ENCODE measurements at regions not wholly inside any gene's neighbourhood (a gene's known extent, or its start where the extent isn't known, plus 50 kb on each side); places are given as distances from the start of the nearest gene placed in this dataset.

DNA sequence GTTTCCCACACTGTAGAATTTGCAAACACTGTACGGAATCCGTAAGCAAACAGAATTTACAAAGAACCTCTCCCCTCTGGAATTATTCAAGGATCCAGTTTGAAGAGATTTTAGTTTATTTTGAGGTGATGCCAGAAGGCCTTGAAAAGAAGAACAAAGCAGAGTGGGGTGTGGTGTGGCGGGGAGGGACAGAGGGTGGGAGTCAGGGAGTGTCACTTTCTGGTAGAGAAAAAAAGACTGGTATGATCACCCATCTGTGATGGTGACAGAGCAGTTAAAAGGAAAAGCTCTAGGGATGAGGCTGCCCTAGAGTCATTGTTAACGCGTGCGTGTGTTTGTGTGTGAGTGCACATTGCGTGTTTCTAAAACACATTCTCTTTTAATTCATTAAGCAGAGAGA, 97.0 kb upstream of the F13A1 start:
- Histone ChIP-seq H3K79me2 (ENCODE audit: insufficient read depth) (no peaks in the 10 kb centered on the region), H3K9me2 (ENCODE audit: insufficient read depth) (no peaks in the 10 kb centered on the region), H3K27ac (no peak overlapping the region), H3K27me3 (replicated peaks; ENCODE audit: insufficient read depth) (no peaks in the 10 kb centered on the region), H4K20me1 (ENCODE audit: insufficient read depth) (no peaks in the 10 kb centered on the region), H3K4me2 (ENCODE audit: unreplicated experiment) (no peak overlapping the region), H3K4me3 (no peak overlapping the region), H2AFZ (no peak overlapping the region), H3K4me1 (ENCODE audit: insufficient read depth) (no peaks in the 10 kb centered on the region), H3K36me3 (ENCODE audit: low read depth) (no peaks in the 10 kb centered on the region), H3K9me3 (ENCODE audit: low read depth) (no peaks in the 10 kb centered on the region), H3K9ac (no peak overlapping the region), H3F3A (ENCODE audit: insufficient read depth) (no peaks in the 10 kb centered on the region)
- TF ChIP-seq EZH2phosphoT487 (IDR thresholded peaks at IDR 0.05; ENCODE audit: insufficient read depth, low read depth) (no peak), EZH2 (IDR thresholded peaks at IDR 0.05; ENCODE audit: insufficient read depth, poor library complexity, severe bottlenecking) (no peak)
- in situ Hi-C loops (cut with MboI): no loop called here
- no peak for DNase-seq
- WGBS, 2 experiments (ENCODE audit: low coverage in 1 of 2, low lambda C conversion rate in 2 of 2, missing lambda C conversion rate in 2 of 2): 82% methylated on average over 7 of the region's 7 CpGs

DNA sequence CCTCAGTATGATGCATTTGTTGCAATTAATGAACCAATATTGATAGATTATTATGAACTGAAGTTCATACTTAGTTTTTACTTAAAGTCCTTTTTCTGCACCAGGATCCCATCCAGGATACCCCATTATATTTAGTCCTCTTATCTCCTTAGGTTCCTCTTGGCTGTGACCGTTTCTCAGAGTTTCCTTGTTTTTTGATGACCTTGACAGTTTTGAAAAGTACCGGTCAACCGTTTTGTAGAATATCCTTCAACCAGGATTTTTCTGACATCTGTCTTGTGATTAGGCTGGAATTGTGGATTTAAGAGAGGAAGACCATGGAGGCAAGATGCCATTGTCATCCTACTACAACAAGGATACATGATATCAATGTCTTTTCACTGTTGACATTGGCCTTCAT, 98.0 kb upstream of the F13A1 start:
- Histone ChIP-seq H3K36me3 (ENCODE audit: low read depth) (no peaks in the 10 kb centered on the region), H2AFZ (no peak overlapping the region), H3K4me1 (ENCODE audit: insufficient read depth) (no peaks in the 10 kb centered on the region), H3K4me2 (ENCODE audit: unreplicated experiment) (no peak overlapping the region), H3K9me3 (ENCODE audit: low read depth) (no peaks in the 10 kb centered on the region), H3F3A (ENCODE audit: insufficient read depth) (no peaks in the 10 kb centered on the region), H3K27me3 (replicated peaks; ENCODE audit: insufficient read depth) (no peaks in the 10 kb centered on the region), H3K9me2 (ENCODE audit: insufficient read depth) (no peaks in the 10 kb centered on the region), H3K4me3 (no peak overlapping the region), H3K27ac (no peak overlapping the region), H3K9ac (no peak overlapping the region), H4K20me1 (ENCODE audit: insufficient read depth) (no peaks in the 10 kb centered on the region), H3K79me2 (ENCODE audit: insufficient read depth) (no peaks in the 10 kb centered on the region)
- in situ Hi-C loops (cut with MboI): no loop called here
- 67 to 72% methylated on average over 3 of the region's 3 CpGs for WGBS, 2 experiments (ENCODE audit: low coverage in 1 of 2, low lambda C conversion rate in 2 of 2, missing lambda C conversion rate in 2 of 2)
- no peak for DNase-seq
- TF ChIP-seq EZH2phosphoT487 (IDR thresholded peaks at IDR 0.05; ENCODE audit: insufficient read depth, low read depth) (no peak), EZH2 (IDR thresholded peaks at IDR 0.05; ENCODE audit: insufficient read depth, poor library complexity, severe bottlenecking) (no peak)

DNA sequence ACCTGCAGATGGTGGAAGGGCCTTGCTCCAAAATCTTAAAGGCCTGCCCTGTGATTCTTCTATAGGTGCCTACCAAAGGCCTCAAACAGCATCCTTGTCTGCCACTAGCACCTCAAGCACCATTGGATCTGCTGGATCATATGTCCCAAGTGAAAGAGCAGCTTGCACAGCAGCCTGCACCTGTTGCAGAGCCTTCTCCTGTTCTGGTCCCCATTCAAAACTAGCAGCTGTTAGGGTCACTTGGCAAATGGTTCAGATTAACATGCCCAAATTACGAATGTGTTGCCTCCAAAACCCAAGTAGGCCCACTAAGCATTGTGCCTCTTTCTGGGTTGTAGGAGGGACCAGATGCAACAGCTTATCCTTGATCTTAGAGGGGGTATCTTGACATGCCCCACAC, 99.6 kb upstream of the F13A1 start:
- Histone ChIP-seq H4K20me1 (ENCODE audit: insufficient read depth) (no peaks in the 10 kb centered on the region), H3F3A (ENCODE audit: insufficient read depth) (no peaks in the 10 kb centered on the region), H3K79me2 (ENCODE audit: insufficient read depth) (no peaks in the 10 kb centered on the region), H3K4me3 (no peak overlapping the region), H3K27ac (no peak overlapping the region), H2AFZ (no peak overlapping the region), H3K9ac (no peak overlapping the region), H3K36me3 (ENCODE audit: low read depth) (no peaks in the 10 kb centered on the region), H3K4me1 (ENCODE audit: insufficient read depth) (no peaks in the 10 kb centered on the region), H3K9me2 (ENCODE audit: insufficient read depth) (no peaks in the 10 kb centered on the region), H3K27me3 (replicated peaks; ENCODE audit: insufficient read depth) (no peaks in the 10 kb centered on the region), H3K4me2 (ENCODE audit: unreplicated experiment) (no peak overlapping the region), H3K9me3 (ENCODE audit: low read depth) (no peaks in the 10 kb centered on the region)
- TF ChIP-seq EZH2phosphoT487 (IDR thresholded peaks at IDR 0.05; ENCODE audit: insufficient read depth, low read depth): no peak
- no peak for TF ChIP-seq EZH2 (IDR thresholded peaks at IDR 0.05; ENCODE audit: insufficient read depth, poor library complexity, severe bottlenecking)
- 0 to 6% methylated on average over 1 of the region's 1 CpG for WGBS, 2 experiments (ENCODE audit: low coverage in 1 of 2, low lambda C conversion rate in 2 of 2, missing lambda C conversion rate in 2 of 2)
- DNase-seq: no peak
- in situ Hi-C loops (cut with MboI): no loop called here

DNA sequence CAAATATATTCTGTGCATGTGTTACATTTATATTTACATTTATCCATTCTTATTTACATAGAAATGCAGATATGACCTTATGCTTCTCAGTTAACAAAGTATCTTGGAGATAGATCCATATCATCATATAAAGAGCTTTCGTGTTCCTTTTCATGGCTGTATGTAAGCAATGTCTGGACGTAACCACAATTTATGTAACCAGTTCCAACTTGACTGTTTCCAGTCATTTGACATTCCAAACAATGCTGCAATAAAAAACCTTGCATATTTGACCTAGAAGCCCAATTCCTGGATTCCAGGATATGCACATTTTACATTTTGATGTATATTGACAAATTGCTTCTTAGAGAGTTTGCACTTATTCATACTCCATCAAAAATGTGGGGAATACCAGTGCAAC, 113.7 kb upstream of the F13A1 start:
- H3K27ac ChIP-seq: no peak overlapping the region
- H3K4me3 ChIP-seq: no peak overlapping the region
- H4K20me1 ChIP-seq (ENCODE audit: insufficient read depth): no peaks in the 10 kb centered on the region
- 57 to 65% methylated on average over 2 of the region's 2 CpGs for WGBS, 2 experiments (ENCODE audit: low coverage in 1 of 2, low lambda C conversion rate in 2 of 2, missing lambda C conversion rate in 2 of 2)
- no peaks in the 10 kb centered on the region for H3K36me3 ChIP-seq (ENCODE audit: low read depth)
- in situ Hi-C loops (cut with MboI): no loop called here
- TF ChIP-seq EZH2 (IDR thresholded peaks at IDR 0.05; ENCODE audit: insufficient read depth, poor library complexity, severe bottlenecking): no peak
- TF ChIP-seq EZH2phosphoT487 (IDR thresholded peaks at IDR 0.05; ENCODE audit: insufficient read depth, low read depth): no peak
- H3F3A ChIP-seq (ENCODE audit: insufficient read depth): no peaks in the 10 kb centered on the region
- H3K9me3 ChIP-seq (ENCODE audit: low read depth): no peaks in the 10 kb centered on the region
- H3K27me3 ChIP-seq (replicated peaks; ENCODE audit: insufficient read depth): no peaks in the 10 kb centered on the region
- DNase-seq: no peak
- no peaks in the 10 kb centered on the region for H3K4me1 ChIP-seq (ENCODE audit: insufficient read depth)
- H3K9me2 ChIP-seq (ENCODE audit: insufficient read depth): no peaks in the 10 kb centered on the region
- H3K9ac ChIP-seq: no peak overlapping the region
- no peaks in the 10 kb centered on the region for H3K79me2 ChIP-seq (ENCODE audit: insufficient read depth)
- no peak overlapping the region for H3K4me2 ChIP-seq (ENCODE audit: unreplicated experiment)
- H2AFZ ChIP-seq: no peak overlapping the region

DNA sequence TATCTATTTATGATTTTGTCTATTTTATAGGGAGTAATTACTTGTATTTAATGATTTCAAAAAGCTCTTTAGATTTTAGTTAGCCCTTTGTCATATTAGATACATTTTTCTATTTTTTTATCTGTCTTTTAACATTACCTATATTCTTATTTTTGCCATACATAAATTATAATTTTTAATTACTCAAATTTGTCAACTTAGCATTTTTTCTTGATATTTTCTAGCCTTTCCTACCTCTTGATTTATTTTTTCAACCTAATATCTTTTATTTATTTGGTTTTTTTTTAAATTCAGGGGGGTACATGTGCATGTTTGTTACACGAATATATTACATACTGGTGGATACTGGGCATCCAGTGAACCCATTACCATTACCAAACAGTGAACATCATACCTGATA, 114.3 kb upstream of the F13A1 start:
- H3K9ac ChIP-seq: no peak overlapping the region
- no peak overlapping the region for H2AFZ ChIP-seq
- no peak overlapping the region for H3K4me3 ChIP-seq
- no peaks in the 10 kb centered on the region for H4K20me1 ChIP-seq (ENCODE audit: insufficient read depth)
- H3F3A ChIP-seq (ENCODE audit: insufficient read depth): no peaks in the 10 kb centered on the region
- H3K36me3 ChIP-seq (ENCODE audit: low read depth): no peaks in the 10 kb centered on the region
- no peaks in the 10 kb centered on the region for H3K9me3 ChIP-seq (ENCODE audit: low read depth)
- 45 to 47% methylated on average over 1 of the region's 1 CpG for WGBS, 2 experiments (ENCODE audit: low coverage in 1 of 2, low lambda C conversion rate in 2 of 2, missing lambda C conversion rate in 2 of 2)
- H3K9me2 ChIP-seq (ENCODE audit: insufficient read depth): no peaks in the 10 kb centered on the region
- TF ChIP-seq EZH2phosphoT487 (IDR thresholded peaks at IDR 0.05; ENCODE audit: insufficient read depth, low read depth): no peak
- no peak for TF ChIP-seq EZH2 (IDR thresholded peaks at IDR 0.05; ENCODE audit: insufficient read depth, poor library complexity, severe bottlenecking)
- no peak overlapping the region for H3K27ac ChIP-seq
- H3K79me2 ChIP-seq (ENCODE audit: insufficient read depth): no peaks in the 10 kb centered on the region
- no peak overlapping the region for H3K4me2 ChIP-seq (ENCODE audit: unreplicated experiment)
- no peaks in the 10 kb centered on the region for H3K4me1 ChIP-seq (ENCODE audit: insufficient read depth)
- no peaks in the 10 kb centered on the region for H3K27me3 ChIP-seq (replicated peaks; ENCODE audit: insufficient read depth)
- in situ Hi-C loops (cut with MboI): no loop called here
- no peak for DNase-seq
